HG03095 (cell line): ENCODE measurements at regions not wholly inside any gene's neighbourhood (a gene's known extent, or its start where the extent isn't known, plus 50 kb on each side); places are given as distances from the start of the nearest gene placed in this dataset.
A peak's percentile ranks its signal among the peaks of the same experiment; 100 is the strongest.

ENCODE experiments used
- ATAC-seq: cut with Tn5 transposase; IDR thresholded peaks from one replicate; pipeline ENCODE4 v1.9.1; 2021; ENCODE audit warnings: moderate library complexity; ENCODE audit not compliant: unreplicated experiment

GRCh38 chr20:24862606-24863005, 86.5 kb upstream of the CST7 start:
- ATAC-seq: no peak

- no peak for ATAC-seq
Observed at GRCh38 chr20:24863356-24863755, 85.7 kb upstream of the CST7 start.

GRCh38 chr20:24866008-24866407, 83.1 kb upstream of the CST7 start:
- no peak for ATAC-seq

DNA sequence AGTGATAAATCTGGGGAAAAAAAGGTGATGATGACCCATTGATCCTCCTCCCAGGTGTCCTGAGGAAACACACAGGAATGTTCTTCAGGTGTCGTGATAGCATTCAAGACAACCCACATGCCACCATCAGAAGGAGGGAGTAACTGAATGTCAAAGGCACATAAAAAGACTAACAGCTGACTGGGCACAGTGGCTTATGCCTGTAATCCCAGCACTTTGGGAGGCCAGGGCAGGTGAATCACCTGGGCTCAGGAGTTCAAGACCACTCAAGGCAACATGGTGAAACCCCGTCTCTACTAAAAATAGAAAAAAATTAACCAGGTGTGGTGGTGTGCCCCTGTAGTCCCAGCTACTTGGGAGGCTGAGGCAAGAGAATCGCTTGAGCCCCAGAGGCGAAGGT, 82.3 kb upstream of the CST7 start:
- ATAC-seq: no peak

GRCh38 chr20:24867556-24867955, 81.5 kb upstream of the CST7 start:
- no peak for ATAC-seq

- no peak for ATAC-seq
Observed at GRCh38 chr20:24868396-24868927, 80.6 kb upstream of the CST7 start.

DNA sequence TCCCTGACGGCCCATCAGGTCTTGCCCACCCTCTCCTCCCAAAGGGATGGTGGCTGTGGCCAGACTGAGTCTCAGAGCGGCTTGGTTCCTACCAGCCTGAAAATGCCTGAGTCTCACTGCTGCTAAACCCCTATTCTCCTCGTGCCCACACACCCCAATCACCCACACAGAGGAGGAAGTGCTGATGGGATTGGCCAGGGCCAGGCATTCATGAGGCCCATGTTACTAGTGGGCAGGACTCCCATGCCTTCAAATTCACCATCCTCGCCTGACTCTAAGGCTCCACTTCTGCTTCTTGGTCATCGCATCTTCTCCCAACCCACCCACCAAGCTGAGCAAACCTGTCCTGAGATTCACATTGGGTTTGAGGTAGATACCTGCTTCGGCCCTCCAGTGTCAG, 80.1 kb upstream of the CST7 start:
- ATAC-seq: no peak

- no peak for ATAC-seq
Observed at GRCh38 chr20:24870057-24870456, 79.0 kb upstream of the CST7 start.

GRCh38 chr20:24870881-24871280, 78.2 kb upstream of the CST7 start:
- peak; percentile 47 for ATAC-seq

GRCh38 chr20:24871480-24872213, 77.4 kb upstream of the CST7 start:
- ATAC-seq: no peak

- no peak for ATAC-seq
Observed at GRCh38 chr20:24872291-24873024, 76.6 kb upstream of the CST7 start.

- no peak for ATAC-seq
Observed at GRCh38 chr20:24873025-24873620, 75.9 kb upstream of the CST7 start.

DNA sequence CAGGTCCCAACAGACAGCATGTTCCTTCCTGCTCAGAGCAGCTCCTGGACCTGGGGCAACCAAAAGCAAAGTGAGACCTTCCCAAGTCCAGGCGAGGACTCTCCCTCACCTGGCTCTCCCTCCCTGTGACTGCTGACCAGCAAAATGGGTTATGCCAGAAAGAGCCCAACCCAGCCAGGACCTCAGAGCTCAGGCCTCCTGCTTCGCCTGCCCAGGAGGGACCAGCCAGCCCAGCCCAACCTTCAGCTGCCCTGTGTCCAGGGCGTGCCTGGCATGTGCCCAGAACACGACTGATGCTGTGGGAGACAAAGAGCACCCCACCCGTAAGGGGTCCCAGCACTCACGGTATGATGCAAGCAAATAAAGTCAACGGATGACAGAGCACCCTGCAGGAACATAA, 74.0 kb upstream of the CST7 start:
- ATAC-seq: no peak

DNA sequence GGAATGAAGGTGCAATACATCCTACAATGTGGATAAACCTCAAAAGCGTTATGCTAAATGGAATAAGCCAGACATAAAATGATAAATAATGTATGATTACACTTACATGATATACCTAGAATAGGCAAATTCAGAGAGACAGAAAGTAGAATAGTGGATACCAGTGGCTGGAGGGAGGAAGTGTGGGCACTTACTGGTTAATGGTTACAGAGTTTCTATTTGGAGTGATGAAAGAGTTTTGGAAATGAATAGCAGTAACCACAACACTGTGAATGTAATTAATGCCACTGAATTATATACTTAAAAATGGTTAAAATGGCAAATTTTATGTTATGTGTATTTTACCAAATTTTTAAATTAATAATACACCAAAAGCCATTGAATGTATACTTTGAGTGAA, 71.4 kb upstream of the CST7 start:
- no peak for ATAC-seq

- ATAC-seq: no peak
Observed at GRCh38 chr20:24878657-24879056, 70.4 kb upstream of the CST7 start.

GRCh38 chr20:24879875-24880274, 69.2 kb upstream of the CST7 start:
- ATAC-seq: no peak

DNA sequence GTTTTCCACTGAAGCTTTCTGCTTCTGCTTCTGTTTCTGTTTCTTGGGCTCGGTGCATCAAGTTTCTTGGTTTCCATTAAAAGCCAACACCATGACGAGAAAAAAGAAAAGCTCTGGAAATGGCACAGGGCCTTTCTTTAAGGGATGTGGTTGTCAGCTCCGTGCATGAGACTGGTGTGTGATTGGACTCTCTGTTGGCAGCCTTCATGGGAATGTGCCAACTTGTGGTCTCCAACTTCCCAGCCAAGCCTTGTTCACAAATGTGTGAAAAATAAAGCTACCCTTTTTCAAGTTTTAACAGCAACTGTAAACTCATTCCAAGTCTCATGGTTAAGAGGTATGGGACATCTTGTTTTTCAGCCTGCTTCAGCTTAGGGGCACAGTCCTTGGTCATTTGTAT, 68.7 kb upstream of the CST7 start:
- ATAC-seq: no peak

GRCh38 chr20:24890286-24890685, 58.8 kb upstream of the CST7 start:
- ATAC-seq: no peak

DNA sequence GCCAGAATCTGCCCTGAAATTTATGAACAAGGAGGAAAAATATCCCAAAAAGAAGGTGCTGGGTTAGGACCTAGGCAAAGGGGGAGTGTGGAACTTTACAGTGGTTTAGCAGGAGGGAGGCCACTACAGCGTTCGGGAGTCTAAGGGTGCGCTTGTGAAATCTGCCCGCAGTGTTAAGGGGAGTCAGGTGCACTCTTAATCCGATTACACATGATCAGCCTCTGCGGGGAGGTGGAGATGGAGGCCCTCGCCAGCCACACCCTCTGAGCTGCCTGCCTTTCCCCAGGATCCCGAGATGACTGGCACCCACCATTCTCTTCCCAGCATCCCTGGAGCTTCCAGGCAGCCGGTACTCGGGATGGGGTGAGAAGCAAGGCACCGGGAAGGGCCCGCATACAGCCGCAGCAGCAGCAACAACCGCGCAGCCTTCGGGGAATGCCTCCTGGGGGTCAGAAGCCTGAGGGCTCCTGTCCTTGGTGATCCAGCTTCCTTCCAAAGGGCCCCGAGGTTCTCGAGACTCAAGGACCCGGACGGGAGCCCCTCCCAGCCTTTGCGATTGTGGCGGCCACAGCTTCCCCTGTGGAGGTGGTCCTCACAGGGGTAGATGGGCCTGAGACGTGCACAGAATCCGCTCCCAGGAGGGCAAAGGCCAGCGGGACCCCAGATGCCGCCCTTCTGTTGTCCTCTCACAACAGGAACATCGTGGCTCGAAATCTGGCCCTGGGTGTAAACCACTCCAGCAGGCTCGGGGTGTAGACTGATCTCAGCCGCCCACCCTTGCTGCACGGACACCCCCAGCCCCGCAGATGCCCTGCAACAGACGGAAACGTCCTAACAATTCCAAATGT, 57.3 kb upstream of the CST7 start:
- ATAC-seq: no peak

DNA sequence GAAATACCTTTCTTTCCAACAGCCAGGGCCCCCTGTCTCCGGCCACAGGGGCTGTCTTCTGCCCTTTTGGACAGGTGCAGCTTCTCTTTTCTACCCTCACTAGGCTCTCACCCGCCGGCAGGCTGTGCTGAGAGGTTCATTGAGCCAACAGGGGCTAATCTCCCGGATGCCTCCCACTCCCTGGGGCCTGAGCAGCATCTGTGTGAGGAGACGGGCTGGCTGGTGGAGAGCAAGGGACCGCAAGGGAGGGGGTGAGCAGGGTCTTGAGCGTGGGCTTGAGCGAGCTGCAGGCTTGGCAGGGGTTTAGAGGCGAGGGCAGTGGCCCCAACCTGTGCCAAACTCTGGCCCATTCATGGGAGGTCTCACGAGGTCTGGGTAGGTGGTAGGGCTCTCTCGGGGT, 56.5 kb upstream of the CST7 start:
- ATAC-seq: no peak

GRCh38 chr20:24892931-24893330, 56.1 kb upstream of the CST7 start:
- ATAC-seq: no peak
